SH-SY5Y (cell line): ENCODE measurements at regions not wholly inside any gene's neighbourhood (a gene's known extent, or its start where the extent isn't known, plus 50 kb on each side); places are given as distances from the start of the nearest gene placed in this dataset.
A peak's percentile ranks its signal among the peaks of the same experiment; 100 is the strongest.

Experiments used
- GATA2 ChIP-seq: IDR thresholded peaks from 2 replicates; pipeline ENCODE4 v1.6.1; 2011; ENCODE audit warnings: mild to moderate bottlenecking, low read depth, low read length
- GATA3 ChIP-seq: IDR thresholded peaks from 2 replicates; pipeline ENCODE4 v1.6.1; 2011; ENCODE audit warnings: low read depth, mild to moderate bottlenecking, low read length, moderate library complexity

- TF ChIP-seq GATA3 = no peak
- 0 out of 2 replicates have a peak, but pooled peaks have one; percentile 7 for TF ChIP-seq GATA2
Measured at GRCh38 chr7:94087664-94088352, 83.7 kb upstream of the BET1 start.
